Tibial artery (tissue), 4 donors: ENCODE measurements at regions not wholly inside any gene's neighbourhood (a gene's known extent, or its start where the extent isn't known, plus 50 kb on each side); places are given as distances from the start of the nearest gene placed in this dataset.

Experiments used
- DNase-seq, 2 donors: peaks; one replicate each; pipeline ENCODE4 v3.0.0-alpha.2; 2019
- H3K27ac ChIP-seq, 2 donors: fragments of 200-600 bp; sonication (generic) in 1 of 2; 1 replicate in 1 of 2; 2 replicates in 1 of 2; pipeline ENCODE4 v1.5.1; 2018 to 2019; ENCODE audit warnings: mild to moderate bottlenecking in 1 of 2
- H3K27me3 ChIP-seq, 2 donors: fragments of 200-600 bp; sonication (generic) in 1 of 2; one replicate each; pipeline versions ENCODE4 v1.5.1 to v1.6.0; 2016 to 2019
- H3K36me3 ChIP-seq, 3 donors: fragments of 200-600 bp; sonication (generic) in 2 of 3; one replicate each; pipeline ENCODE4 v1.5.1; 2016 to 2019; ENCODE audit warnings: mild to moderate bottlenecking in 2 of 3
- H3K4me1 ChIP-seq, 4 donors: fragments of 200-600 bp; sonication (generic) in 2 of 4; 1 replicate in 3 of 4; 2 replicates in 1 of 4; pipeline ENCODE4 v1.5.1; 2016 to 2019
- H3K4me3 ChIP-seq, 2 donors: fragments of 200-600 bp; sonication (generic) in 1 of 2; 1 replicate in 1 of 2; 2 replicates in 1 of 2; pipeline ENCODE4 v1.5.1; 2018 to 2019; ENCODE audit warnings: mild to moderate bottlenecking in 2 of 2
- H3K9me3 ChIP-seq, 3 donors: fragments of 200-600 bp; sonication (generic) in 1 of 3; one replicate each; pipeline ENCODE4 v1.5.1; 2016 to 2019
- intact Hi-C: fragments of 100-400 bp; cut with DNase I; formaldehyde crosslinking; loops from one replicate; pipeline ENCODE4 v1.15.0; 2023; ENCODE audit warnings: low total_unique reads
- TF ChIP-seq, protein P1 (sequence below), 2 experiments: fragments of 200-600 bp in 1 of 2; fragments of 450-650 bp in 1 of 2; IDR thresholded peaks; one replicate each; pipeline ENCODE4 v1.5.1; 2017 to 2019; ENCODE audit warnings: antibody characterized with exemption in 2 of 2, mild to moderate bottlenecking in 1 of 2, moderate library complexity in 1 of 2

DNA sequence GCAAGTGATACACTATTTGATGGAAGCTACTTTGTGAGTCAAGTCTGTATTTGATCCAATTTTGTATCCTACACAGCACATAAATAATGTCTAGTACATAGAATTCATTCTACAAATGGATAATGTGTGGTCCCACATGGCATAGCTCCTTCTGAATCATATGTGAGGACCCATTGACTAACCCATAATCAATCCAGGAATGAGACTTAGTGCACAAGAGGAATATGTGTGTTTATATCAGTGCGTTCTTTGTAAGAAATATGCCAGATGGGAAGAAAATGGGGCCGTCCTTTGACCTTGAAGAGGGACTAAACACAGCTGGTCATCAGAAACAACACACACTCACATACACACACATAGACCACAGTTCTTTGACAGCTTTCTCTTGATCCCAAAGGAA lies 282.7 kb upstream of the SEMA6D start:
- intact Hi-C loops, result no loop called here
- Histone ChIP-seq H3K9me3 (no peaks in the 10 kb centered on the region), H3K27me3 (no peaks in the 10 kb centered on the region), H3K4me3 (no peak overlapping the region), H3K36me3 (no peaks in the 10 kb centered on the region), H3K27ac (no peak overlapping the region), H3K4me1 (peaks cover 0 to 21% (median 2%) of the 10 kb centered on the region in 4 donors)
- no peak for DNase-seq
- TF ChIP-seq, protein P1, sequence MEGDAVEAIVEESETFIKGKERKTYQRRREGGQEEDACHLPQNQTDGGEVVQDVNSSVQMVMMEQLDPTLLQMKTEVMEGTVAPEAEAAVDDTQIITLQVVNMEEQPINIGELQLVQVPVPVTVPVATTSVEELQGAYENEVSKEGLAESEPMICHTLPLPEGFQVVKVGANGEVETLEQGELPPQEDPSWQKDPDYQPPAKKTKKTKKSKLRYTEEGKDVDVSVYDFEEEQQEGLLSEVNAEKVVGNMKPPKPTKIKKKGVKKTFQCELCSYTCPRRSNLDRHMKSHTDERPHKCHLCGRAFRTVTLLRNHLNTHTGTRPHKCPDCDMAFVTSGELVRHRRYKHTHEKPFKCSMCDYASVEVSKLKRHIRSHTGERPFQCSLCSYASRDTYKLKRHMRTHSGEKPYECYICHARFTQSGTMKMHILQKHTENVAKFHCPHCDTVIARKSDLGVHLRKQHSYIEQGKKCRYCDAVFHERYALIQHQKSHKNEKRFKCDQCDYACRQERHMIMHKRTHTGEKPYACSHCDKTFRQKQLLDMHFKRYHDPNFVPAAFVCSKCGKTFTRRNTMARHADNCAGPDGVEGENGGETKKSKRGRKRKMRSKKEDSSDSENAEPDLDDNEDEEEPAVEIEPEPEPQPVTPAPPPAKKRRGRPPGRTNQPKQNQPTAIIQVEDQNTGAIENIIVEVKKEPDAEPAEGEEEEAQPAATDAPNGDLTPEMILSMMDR (IDR thresholded peaks at IDR 0.05), result no peak

DNA sequence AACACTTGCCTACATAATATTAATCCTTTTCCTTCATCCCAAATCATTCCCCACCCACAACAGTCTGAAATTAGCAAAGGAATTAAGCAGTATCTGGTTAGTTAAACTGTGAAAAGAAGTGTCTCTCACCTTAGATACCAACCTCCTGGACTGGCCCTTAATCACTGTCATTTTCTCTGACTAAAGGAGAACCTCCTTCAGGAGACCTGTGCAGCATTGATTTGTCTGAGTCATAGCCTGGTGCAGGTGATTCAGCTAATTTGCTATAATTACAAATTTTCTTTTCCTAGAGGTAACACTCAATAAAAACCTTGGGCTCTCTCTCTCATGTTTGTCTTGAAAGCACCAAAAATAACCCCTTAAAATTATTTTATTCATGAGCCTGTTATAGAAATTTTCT lies 279.8 kb upstream of the SEMA6D start:
- TF ChIP-seq, protein P1 (IDR thresholded peaks at IDR 0.05), result no peak
- H3K4me3 ChIP-seq, result no peak overlapping the region
- DNase-seq, result no peak
- no peaks in the 10 kb centered on the region for H3K9me3 ChIP-seq
- intact Hi-C loops, result no loop called here
- no peaks in the 10 kb centered on the region for H3K27me3 ChIP-seq
- H3K36me3 ChIP-seq, result no peaks in the 10 kb centered on the region
- peaks cover 0 to 27% (median 2%) of the 10 kb centered on the region in 4 donors for H3K4me1 ChIP-seq
- H3K27ac ChIP-seq, result no peak overlapping the region

DNA sequence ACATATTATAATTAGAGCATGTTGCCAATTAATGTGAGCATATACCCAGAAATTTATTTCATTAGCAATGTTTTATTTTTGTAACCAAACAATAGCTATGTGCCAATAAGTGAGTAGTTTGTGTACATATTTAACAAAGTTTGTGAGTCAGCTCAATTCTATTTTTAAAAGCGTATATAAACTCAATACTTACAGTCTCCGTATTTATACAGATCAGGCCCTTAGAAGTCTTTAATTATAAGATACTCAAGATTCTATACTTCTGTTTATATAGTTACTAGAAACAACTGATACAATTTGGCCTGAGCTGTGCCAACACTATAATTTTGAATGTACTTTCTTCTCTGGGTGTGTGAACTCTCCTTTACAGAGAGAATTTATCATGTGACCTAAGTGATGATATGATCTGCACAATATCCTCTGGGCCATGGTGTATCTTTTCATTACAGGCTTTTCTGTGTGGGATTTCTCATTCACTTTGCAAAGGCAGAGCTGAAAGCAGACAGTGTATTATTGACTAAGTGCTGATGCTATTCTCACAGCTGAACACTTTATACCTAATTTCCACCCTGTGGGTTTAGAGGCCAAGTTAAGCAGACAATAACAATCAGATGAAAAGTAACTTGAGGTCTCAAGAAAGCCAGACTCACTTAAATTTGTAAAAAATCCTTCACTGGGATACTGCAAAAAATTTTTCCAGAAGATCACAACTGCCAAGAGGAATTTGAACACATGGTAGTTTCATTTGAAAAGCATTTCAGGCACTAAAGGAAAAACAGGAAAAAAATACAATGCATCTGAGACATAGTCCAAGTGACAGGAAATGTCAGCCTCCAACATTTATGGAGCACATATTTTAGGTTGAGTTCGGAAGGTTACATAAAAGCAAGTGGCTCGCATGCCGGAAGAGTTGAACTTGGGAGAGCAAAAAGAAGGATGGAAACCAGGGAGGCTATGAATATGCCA lies 277.9 kb upstream of the SEMA6D start:
- Histone ChIP-seq H3K27ac (no peak overlapping the region), H3K4me3 (no peak overlapping the region), H3K9me3 (no peaks in the 10 kb centered on the region), H3K27me3 (no peaks in the 10 kb centered on the region), H3K4me1 (peaks cover 0 to 27% (median 2%) of the 10 kb centered on the region in 4 donors), H3K36me3 (no peaks in the 10 kb centered on the region)
- no peak for DNase-seq
- intact Hi-C loops, result no loop called here
- TF ChIP-seq, protein P1 (IDR thresholded peaks at IDR 0.05), result no peak

DNA sequence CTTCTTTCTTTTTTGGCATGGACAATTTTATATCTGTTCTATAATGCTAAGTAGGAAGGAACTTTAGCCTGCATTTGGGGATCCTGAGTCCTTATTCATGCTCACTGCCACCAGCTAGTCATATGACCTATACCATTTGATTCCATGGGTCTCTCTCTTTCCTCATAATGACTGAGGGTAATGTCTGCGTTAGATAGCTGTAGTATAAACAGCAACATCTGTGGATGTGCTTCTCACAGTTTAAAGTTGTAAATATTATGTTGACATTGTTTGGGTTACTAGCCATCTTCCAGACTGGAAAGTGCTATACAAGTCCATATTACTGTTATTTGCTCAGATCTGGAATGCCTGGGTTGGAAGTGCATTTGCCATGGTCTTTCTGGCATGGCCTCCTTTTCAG lies 274.9 kb upstream of the SEMA6D start:
- no peaks in the 10 kb centered on the region for H3K36me3 ChIP-seq
- intact Hi-C loops, result no loop called here
- no peak overlapping the region for H3K27ac ChIP-seq
- H3K9me3 ChIP-seq, result no peaks in the 10 kb centered on the region
- no peaks in the 10 kb centered on the region for H3K27me3 ChIP-seq
- H3K4me3 ChIP-seq, result no peak overlapping the region
- H3K4me1 ChIP-seq, result peaks cover 0 to 17% (median 2%) of the 10 kb centered on the region in 4 donors
- no peak for DNase-seq
- TF ChIP-seq, protein P1 (IDR thresholded peaks at IDR 0.05), result no peak

DNA sequence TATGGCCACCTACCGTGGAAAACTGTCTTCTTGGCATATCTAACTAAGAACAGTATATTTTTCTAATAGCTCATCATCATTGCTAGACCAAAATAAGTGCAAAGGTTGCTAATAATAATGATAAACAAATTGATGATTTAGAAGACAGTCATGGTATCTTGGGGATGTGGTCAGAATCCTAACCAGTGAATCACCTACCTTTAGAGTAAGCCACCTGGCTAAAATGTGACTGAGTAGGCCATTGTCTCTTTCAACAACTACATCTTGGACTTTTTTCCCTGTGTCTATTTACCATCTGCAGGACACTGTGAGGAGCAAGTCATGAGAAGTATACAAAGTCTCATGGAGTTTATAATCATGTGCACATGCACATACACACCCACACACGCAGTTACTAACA lies 273.5 kb upstream of the SEMA6D start:
- Histone ChIP-seq H3K27me3 (no peaks in the 10 kb centered on the region), H3K27ac (no peak overlapping the region), H3K4me1 (peaks cover 0 to 13% (median 2%) of the 10 kb centered on the region in 4 donors), H3K4me3 (no peak overlapping the region), H3K36me3 (no peaks in the 10 kb centered on the region), H3K9me3 (no peaks in the 10 kb centered on the region)
- intact Hi-C loops, result no loop called here
- TF ChIP-seq, protein P1 (IDR thresholded peaks at IDR 0.05), result no peak
- no peak for DNase-seq
